Retinal pigment epithelial cell (primary cell): ENCODE measurements at regions not wholly inside any gene's neighbourhood (a gene's known extent, or its start where the extent isn't known, plus 50 kb on each side); places are given as distances from the start of the nearest gene placed in this dataset.
"Not testable (repeated sequence)": the region's sequence is repeated elsewhere in the genome, so short reads cannot be mapped to it uniquely, and the experiment has no call there.

Experiments
- DNase-seq: peaks from one replicate; pipeline ENCODE4 v3.0.0-alpha.2; 2010; ENCODE audit warnings: low read depth
- H3K4me3 ChIP-seq: 2 replicates; pipeline ENCODE4 v1.5.1; 2011; ENCODE audit warnings: mild to moderate bottlenecking, low read length, control low read depth, moderate library complexity
- TF ChIP-seq, protein P1 (sequence below): conservative IDR thresholded peaks from 2 replicates; pipeline ENCODE4 v1.5.1; 2011; ENCODE audit warnings: low read depth, low read length, control low read depth, inconsistent platforms

DNA sequence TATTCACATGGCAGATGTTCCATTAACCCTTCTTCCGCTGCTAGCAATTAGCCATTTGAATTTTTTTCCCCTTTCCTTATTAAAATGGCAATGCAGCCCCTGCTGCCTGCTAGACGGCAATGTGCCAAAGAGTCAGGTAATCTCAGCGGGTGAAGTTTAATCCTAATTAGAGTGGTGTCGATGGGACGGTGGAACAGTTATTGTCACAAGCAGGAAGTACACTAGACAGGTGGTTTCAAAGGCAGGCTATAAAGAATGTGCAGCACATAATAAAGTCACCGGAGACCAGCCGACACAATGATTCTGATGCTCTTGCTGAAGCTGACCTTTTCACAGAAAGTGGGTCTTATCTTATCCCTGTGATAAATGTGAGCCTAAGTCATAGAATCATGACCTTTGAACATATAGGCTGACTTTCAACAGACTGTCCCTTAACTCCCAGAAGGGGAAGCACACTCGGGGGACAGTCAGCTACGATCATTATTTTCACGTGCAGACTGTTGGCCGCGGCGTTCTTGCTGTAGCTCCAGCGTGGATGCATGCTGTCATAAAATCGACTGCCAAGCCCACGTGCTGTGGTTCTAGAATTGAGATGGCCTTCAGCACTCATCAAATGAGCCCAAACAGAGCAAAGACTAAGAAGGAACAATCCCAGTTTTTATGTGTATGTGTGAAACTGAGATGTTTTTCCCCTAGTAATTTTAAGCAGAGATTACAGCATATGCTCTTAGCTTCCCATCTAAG lies 926.2 kb upstream of the SOX11 start:
- H3K4me3 ChIP-seq, result no peak overlapping the region
- TF ChIP-seq, protein P1, sequence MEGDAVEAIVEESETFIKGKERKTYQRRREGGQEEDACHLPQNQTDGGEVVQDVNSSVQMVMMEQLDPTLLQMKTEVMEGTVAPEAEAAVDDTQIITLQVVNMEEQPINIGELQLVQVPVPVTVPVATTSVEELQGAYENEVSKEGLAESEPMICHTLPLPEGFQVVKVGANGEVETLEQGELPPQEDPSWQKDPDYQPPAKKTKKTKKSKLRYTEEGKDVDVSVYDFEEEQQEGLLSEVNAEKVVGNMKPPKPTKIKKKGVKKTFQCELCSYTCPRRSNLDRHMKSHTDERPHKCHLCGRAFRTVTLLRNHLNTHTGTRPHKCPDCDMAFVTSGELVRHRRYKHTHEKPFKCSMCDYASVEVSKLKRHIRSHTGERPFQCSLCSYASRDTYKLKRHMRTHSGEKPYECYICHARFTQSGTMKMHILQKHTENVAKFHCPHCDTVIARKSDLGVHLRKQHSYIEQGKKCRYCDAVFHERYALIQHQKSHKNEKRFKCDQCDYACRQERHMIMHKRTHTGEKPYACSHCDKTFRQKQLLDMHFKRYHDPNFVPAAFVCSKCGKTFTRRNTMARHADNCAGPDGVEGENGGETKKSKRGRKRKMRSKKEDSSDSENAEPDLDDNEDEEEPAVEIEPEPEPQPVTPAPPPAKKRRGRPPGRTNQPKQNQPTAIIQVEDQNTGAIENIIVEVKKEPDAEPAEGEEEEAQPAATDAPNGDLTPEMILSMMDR, result no peak
- no peak for DNase-seq

DNA sequence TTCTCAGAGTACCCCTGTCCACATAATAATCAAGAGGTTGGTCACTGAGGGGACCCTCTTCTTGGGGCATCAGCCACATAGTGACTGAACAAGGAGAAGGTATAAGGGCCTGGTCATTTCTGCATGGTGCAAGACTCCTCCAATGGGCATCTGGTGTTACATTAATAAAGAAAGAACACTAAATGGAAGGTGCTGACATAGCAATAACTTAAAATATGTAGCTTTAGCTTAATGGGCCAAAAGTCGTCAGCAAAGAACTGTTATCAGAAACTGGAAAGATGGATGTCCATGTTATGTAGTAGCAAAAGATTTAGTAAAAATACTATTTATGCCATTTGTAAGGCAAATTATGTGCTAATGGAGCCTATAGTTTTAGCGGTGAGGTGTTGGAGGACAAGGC lies 916.5 kb upstream of the SOX11 start:
- no peak overlapping the region for H3K4me3 ChIP-seq
- TF ChIP-seq, protein P1, result no peak
- DNase-seq, result no peak

DNA sequence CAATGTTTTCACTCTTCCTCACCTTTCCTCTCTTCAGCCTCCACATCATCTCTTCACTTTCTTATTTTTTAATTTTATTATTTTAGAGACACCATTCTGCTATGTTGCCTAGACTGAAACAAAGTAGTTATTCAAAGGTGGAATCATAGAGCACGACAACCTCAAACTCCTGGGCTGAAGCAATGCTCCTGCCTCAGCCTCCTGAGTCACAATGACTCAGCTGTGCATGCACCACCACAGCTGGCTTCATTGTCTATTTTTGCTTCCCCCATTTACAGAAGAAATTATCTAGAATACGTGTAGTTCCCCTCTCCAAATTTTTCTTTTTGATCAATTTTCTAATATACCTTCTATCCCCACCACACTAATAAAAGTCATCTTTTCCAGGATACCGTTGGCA lies 911.5 kb upstream of the SOX11 start:
- TF ChIP-seq, protein P1, result no peak
- H3K4me3 ChIP-seq, result no peak overlapping the region
- no peak for DNase-seq

DNA sequence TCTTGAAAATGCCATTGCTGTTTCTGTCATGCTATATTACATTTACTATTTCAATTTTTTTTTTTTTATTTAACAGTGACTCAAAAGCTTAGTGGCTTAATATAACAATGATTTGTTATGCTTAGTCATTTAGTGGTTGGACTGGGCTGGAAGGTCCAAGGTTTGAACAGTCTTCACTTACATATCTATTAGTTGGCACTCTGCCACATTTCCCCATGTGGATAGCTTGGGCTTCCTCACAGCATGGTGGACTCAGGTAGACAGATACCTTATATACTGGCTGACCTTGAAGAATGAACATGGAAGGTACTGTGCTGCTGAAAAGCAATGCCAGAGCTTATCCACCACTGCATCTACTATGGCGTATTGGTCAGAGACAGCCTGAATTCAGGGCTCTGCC lies 909.5 kb upstream of the SOX11 start:
- no peak overlapping the region for H3K4me3 ChIP-seq

DNA sequence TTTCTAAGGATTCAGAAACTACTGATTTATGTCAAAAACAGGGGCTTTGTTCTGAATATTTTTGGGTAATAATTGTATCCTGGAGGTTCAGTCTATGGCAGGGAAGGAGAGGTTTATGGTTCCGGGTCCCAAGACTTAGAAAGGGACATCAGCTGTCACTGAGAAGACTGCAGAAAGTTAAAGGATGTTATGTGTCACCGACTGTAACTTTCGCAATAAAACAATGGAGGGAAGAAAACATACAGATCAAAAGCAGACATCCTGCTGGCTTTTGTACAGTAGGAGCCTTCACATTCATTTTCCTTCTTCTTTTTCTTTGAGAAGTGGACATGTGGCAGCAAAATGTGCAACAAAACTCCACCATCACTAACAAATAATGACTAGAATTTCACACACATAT lies 900.7 kb upstream of the SOX11 start:
- DNase-seq, result no peak
- H3K4me3 ChIP-seq, result no peak overlapping the region
- TF ChIP-seq, protein P1, result no peak

More for the DNA sequence above, 909.5 kb upstream of the SOX11 start:
- TF ChIP-seq, protein P1, result no peak
- DNase-seq, result no peak

DNA sequence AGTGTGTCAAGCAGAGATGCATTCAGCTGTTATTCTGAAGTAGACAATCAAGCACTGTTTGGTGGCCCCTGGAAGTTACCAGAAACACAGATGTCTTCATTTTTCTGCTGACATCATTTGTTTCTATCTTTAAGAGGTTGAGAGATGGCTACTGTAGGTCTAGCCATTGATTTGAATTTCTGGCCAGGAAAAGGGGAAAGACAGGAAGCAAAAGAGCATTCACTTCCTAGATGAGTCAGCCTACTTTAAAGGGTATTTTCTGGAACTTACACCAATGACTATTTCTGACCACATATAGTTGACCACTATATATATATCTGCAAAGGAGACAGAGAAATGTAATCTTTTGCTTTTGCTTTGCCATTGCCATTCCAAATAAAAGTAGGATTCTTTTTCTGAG lies 900.1 kb upstream of the SOX11 start:
- TF ChIP-seq, protein P1, result no peak
- no peak overlapping the region for H3K4me3 ChIP-seq
- no peak for DNase-seq

DNA sequence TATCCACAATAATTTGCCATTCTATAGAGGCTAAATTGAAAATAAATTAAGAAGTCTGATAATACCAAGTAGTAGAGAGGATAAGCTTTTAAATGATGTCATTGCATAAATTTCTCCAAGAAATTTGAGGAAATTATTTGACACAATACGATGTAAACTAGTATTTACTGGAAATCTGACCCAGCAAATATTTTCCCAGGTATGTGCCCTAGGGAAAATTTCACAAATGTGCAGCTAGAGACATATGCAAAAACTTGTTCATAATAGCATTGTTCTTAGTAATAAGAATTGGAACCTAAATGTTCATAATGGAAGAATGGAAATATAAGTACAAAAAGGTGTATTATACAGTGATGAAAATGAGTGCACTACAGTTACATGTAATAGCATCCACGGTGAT lies 888.8 kb upstream of the SOX11 start:
- no peak for DNase-seq
- TF ChIP-seq, protein P1, result no peak
- no peak overlapping the region for H3K4me3 ChIP-seq

DNA sequence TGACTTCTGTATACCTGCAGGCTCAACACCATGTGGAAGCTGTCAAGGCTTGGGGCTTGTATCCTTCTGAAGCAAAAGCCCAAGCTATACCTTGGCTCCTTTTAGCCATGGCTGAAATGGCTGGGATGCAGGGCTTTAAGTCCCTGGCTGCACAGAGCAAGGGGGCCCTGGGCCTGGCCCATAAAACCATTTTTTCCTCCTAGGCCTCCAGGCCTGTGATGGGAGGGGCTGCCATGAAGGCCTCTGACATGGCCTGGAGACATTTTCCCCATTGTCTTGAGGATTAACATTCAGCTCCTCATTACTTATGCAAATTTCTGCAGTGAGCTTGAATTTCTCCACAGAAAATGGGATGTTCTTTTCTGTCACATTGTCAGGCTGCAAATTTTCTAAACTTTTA lies 878.0 kb upstream of the SOX11 start:
- DNase-seq, H3K4me3 ChIP-seq: not testable (repeated sequence)
